Stimulated activated effector memory CD8-positive, alpha-beta T cell treated with anti-CD3 and anti-CD28 coated beads, Interleukin-12 subunit alpha, Interleukin-12 subunit beta, amount 100 ng/mL, for 72 hours (primary cell): ENCODE measurements at regions not wholly inside any gene's neighbourhood (a gene's known extent, or its start where the extent isn't known, plus 50 kb on each side); places are given as distances from the start of the nearest gene placed in this dataset.
"Not testable (repeated sequence)": the region's sequence is repeated elsewhere in the genome, so short reads cannot be mapped to it uniquely, and the experiment has no call there.

ENCODE experiments used
- ATAC-seq: fragments of 150-1000 bp; cut with Tn5 transposase; 2 replicates; pipeline ENCODE4 v1.10.0; 2021
- DNase-seq, 2 donors: peaks; one replicate each; pipeline ENCODE4 v3.0.0; 2021 to 2022; ENCODE audit warnings: low spot score in 2 of 2
- H3K27ac Mint-ChIP-seq: one replicate; pipeline ENCODE4 v1.8.0; 2022; ENCODE audit warnings: mild to moderate bottlenecking, mixed read lengths
- H3K36me3 Mint-ChIP-seq: one replicate; pipeline ENCODE4 v1.8.0; 2022; ENCODE audit warnings: mild to moderate bottlenecking, mixed read lengths
- H3K4me1 Mint-ChIP-seq: one replicate; pipeline ENCODE4 v1.8.0; 2022; ENCODE audit warnings: mixed read lengths
- H3K4me3 Mint-ChIP-seq: one replicate; pipeline ENCODE4 v1.8.0; 2022; ENCODE audit warnings: mild to moderate bottlenecking, mixed read lengths
- H3K9me3 Mint-ChIP-seq: one replicate; pipeline ENCODE4 v1.8.0; 2022; ENCODE audit warnings: mixed read lengths

GRCh38 chr5:63794979-63795378 lies 167.3 kb downstream of the HTR1A start:
- H3K36me3 Mint-ChIP-seq = no peaks in the 10 kb centered on the region
- H3K4me1 Mint-ChIP-seq = no peaks in the 10 kb centered on the region
- ATAC-seq (no peak), DNase-seq (no peak)
- H3K9me3 Mint-ChIP-seq = peaks cover 22% of the 10 kb centered on the region
- no peak overlapping the region for H3K4me3 Mint-ChIP-seq
- no peak overlapping the region for H3K27ac Mint-ChIP-seq

- H3K4me1 Mint-ChIP-seq = no peaks in the 10 kb centered on the region
These were observed 167.9 kb downstream of the HTR1A start for GRCh38 chr5:63794296-63794695.

DNA sequence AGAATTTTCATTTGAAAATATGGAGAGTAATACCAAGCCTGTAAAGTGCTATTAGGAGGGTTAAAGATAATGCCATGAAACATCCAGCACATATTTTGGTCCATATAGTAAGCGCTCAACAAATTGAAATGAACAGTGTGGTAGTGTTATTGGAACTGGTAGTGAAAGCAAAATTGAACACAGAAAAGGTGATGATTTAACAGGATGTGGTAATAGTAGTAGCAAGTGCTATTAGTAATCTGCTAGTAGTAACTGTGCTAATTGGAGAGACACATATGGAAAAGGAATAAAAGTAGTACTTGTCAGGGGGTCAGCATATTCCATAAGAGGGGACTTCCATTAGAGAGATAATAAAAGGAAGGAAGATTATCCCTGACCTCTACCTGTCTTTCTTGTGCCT lies 187.3 kb downstream of the HTR1A start:
- DNase-seq (no peak), ATAC-seq (no peak)
- Mint-ChIP-seq H3K9me3 (peaks cover 10% of the 10 kb centered on the region), H3K27ac (no peak overlapping the region), H3K36me3 (no peaks in the 10 kb centered on the region), H3K4me3 (no peak overlapping the region), H3K4me1 (no peaks in the 10 kb centered on the region)

More at GRCh38 chr5:63794296-63794695, 167.9 kb downstream of the HTR1A start:
- Mint-ChIP-seq H3K27ac (no peak overlapping the region), H3K9me3 (peaks cover 16% of the 10 kb centered on the region), H3K4me3 (no peak overlapping the region), H3K36me3 (no peaks in the 10 kb centered on the region)
- DNase-seq = no peak
- no peak for ATAC-seq

DNA sequence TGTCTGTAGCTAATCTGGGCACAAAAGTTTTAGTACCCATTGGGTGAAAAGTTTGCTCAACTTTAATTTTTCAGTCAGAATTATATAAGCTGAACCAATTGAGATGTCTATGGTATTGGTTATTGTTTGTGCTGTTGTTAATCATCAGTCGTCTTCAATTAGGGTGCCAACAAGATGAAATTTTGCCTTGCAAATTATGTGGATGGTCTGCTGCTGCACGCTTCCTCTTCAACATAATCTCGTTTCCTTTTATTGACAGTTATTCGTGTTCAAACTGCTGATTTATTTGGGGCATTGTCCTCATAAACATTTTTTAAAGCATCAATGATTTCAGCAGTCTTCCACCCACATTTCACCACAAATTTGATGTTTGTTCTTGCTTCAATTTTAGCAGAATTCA lies 194.0 kb downstream of the HTR1A start:
- H3K4me3 Mint-ChIP-seq = no peak overlapping the region
- no peaks in the 10 kb centered on the region for H3K4me1 Mint-ChIP-seq
- no peak for ATAC-seq
- H3K9me3 Mint-ChIP-seq = peaks cover 20% of the 10 kb centered on the region
- H3K36me3 Mint-ChIP-seq = no peaks in the 10 kb centered on the region
- no peak overlapping the region for H3K27ac Mint-ChIP-seq
- DNase-seq = no peak

- Mint-ChIP-seq H3K4me3 (no peak overlapping the region), H3K27ac (no peak overlapping the region), H3K4me1 (no peaks in the 10 kb centered on the region), H3K9me3 (peaks cover 3% of the 10 kb centered on the region), H3K36me3 (no peaks in the 10 kb centered on the region)
- no peak for DNase-seq
- no peak for ATAC-seq
These were observed 201.3 kb downstream of the HTR1A start for GRCh38 chr5:63760965-63761364.

DNA sequence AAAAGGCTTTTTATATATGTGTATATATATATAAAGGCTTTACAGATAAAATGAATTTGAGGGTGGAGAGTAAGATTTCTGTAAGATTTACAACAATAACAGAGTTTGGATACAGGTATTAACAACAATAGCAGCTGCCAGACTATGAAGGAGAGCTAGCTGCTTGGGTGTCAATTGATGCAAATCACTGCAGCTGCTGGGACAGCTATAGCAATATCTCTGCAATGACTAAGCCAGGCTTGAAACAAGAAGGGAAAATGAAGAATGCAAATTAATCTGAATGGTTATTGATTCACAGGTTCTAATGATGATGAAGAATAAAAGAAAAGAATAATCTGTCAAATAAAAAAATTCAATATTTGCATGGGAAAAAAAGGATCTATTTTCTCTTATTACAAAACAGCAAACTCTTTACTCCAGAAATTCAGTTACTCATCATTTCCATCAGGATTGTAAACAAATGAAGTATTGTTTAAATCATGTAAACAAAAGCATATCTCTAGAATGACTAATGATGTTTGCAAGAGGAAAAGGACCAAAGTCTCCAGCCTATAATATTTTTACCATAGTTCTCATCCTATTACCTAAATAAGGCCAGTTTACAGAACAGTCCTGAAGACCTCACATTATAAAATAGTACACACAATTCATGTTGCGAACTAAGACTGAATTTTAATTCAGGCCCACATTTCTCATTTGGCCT lies 219.0 kb downstream of the HTR1A start:
- Mint-ChIP-seq H3K9me3 (peaks cover 14% of the 10 kb centered on the region), H3K36me3 (no peaks in the 10 kb centered on the region), H3K27ac (no peak overlapping the region), H3K4me3 (no peak overlapping the region), H3K4me1 (no peaks in the 10 kb centered on the region)
- DNase-seq = no peak
- ATAC-seq = no peak

GRCh38 chr5:63732880-63733279 lies 229.4 kb downstream of the HTR1A start:
- ATAC-seq, H3K27ac Mint-ChIP-seq, H3K4me3 Mint-ChIP-seq, DNase-seq, H3K36me3 Mint-ChIP-seq, H3K4me1 Mint-ChIP-seq: not testable (repeated sequence)
- peaks cover 15% of the 10 kb centered on the region for H3K9me3 Mint-ChIP-seq

GRCh38 chr5:63727583-63727982 lies 234.7 kb downstream of the HTR1A start:
- DNase-seq = no peak
- Mint-ChIP-seq H3K4me1 (no peaks in the 10 kb centered on the region), H3K9me3 (peaks cover 23% of the 10 kb centered on the region), H3K36me3 (no peaks in the 10 kb centered on the region), H3K27ac (no peak overlapping the region), H3K4me3 (no peak overlapping the region)
- ATAC-seq = no peak

DNA sequence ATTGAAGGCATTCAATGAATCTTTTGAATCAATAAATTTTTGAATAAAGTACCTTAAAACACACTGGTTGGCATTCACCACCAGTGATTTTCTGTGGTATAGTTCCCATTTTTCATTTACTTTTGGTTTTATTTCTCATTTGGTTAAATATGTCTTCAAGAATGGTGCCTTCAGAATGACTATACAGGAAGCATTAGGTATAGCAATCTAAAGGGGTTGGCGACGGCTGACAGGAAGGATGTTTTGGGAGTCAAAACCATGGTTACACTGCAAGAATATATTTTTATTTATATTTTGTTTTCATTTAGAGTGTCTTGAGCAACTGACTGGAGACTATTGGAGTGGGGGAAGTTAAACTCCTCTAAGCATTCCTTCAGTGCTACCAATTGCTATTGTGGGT lies 235.7 kb downstream of the HTR1A start:
- Mint-ChIP-seq H3K4me3 (no peak overlapping the region), H3K9me3 (peaks cover 21% of the 10 kb centered on the region), H3K27ac (no peak overlapping the region), H3K36me3 (no peaks in the 10 kb centered on the region), H3K4me1 (no peaks in the 10 kb centered on the region)
- ATAC-seq (no peak), DNase-seq (no peak)

GRCh38 chr5:63719147-63719546 lies 243.1 kb downstream of the HTR1A start:
- H3K27ac Mint-ChIP-seq = no peak overlapping the region
- H3K9me3 Mint-ChIP-seq = peaks cover 4% of the 10 kb centered on the region
- no peak overlapping the region for H3K4me3 Mint-ChIP-seq
- no peaks in the 10 kb centered on the region for H3K4me1 Mint-ChIP-seq
- H3K36me3 Mint-ChIP-seq = no peaks in the 10 kb centered on the region
- no peak for DNase-seq
- ATAC-seq = no peak

GRCh38 chr5:63700241-63700640 lies 262.0 kb downstream of the HTR1A start:
- H3K36me3 Mint-ChIP-seq = no peaks in the 10 kb centered on the region
- DNase-seq = no peak
- peaks cover 12% of the 10 kb centered on the region for H3K9me3 Mint-ChIP-seq
- H3K4me3 Mint-ChIP-seq = no peak overlapping the region
- no peak overlapping the region for H3K27ac Mint-ChIP-seq
- no peak for ATAC-seq
- H3K4me1 Mint-ChIP-seq = no peaks in the 10 kb centered on the region

DNA sequence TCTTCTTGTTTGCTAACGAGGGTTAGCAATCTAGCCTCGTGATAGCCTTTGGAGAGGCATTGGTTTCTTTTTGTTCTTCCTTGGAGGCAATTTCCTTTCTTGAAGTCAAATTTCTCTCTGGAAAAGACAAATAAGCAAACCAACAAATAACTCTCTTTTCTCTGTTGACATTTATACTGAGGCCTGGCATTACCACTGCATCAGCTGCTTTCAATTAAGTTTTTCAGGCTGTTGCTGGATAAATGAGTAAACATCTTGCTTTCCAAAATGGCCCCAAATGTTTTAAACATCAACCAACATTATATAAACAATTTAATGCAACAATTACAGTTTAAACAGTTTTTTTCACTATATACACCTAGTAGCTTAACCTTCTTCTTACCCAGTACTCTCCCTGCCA lies 264.4 kb downstream of the HTR1A start:
- no peak overlapping the region for H3K4me3 Mint-ChIP-seq
- no peaks in the 10 kb centered on the region for H3K36me3 Mint-ChIP-seq
- H3K27ac Mint-ChIP-seq = no peak overlapping the region
- H3K9me3 Mint-ChIP-seq = peaks cover 13% of the 10 kb centered on the region
- no peak for DNase-seq
- no peak for ATAC-seq
- H3K4me1 Mint-ChIP-seq = no peaks in the 10 kb centered on the region

- H3K4me1 Mint-ChIP-seq = no peaks in the 10 kb centered on the region
- no peak for ATAC-seq
- peaks cover 2% of the 10 kb centered on the region for H3K9me3 Mint-ChIP-seq
These were observed 271.7 kb downstream of the HTR1A start for GRCh38 chr5:63690546-63690945.

GRCh38 chr5:63687854-63688516 lies 274.3 kb downstream of the HTR1A start:
- DNase-seq = no peak
- H3K4me3 Mint-ChIP-seq = no peak overlapping the region
- H3K27ac Mint-ChIP-seq = no peak overlapping the region

More at GRCh38 chr5:63690546-63690945, 271.7 kb downstream of the HTR1A start:
- no peak overlapping the region for H3K4me3 Mint-ChIP-seq
- DNase-seq = no peak
- H3K27ac Mint-ChIP-seq = no peak overlapping the region
- H3K36me3 Mint-ChIP-seq = no peaks in the 10 kb centered on the region

DNA sequence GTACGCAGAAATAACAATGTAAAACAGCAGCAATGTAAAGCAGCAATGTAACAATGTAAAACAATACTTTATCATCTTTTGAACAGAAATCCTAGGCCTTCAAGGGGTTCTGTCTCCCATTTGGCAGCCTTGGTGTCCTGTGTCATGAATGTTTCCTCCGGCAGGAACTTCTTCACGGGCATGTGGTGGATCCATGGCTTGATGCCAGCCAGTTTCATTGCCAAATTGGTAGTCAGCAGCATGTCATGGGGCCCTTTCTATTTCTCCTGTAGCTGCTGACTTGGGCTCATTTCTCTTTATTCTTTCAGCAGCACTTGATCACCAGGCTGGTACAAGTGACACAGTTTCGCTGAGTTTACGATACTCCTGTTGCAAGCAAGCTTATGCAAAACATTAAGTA lies 275.3 kb downstream of the HTR1A start:
- ATAC-seq = no peak
- H3K36me3 Mint-ChIP-seq = no peaks in the 10 kb centered on the region

More at GRCh38 chr5:63687854-63688516, 274.3 kb downstream of the HTR1A start:
- Mint-ChIP-seq H3K4me1 (no peaks in the 10 kb centered on the region), H3K36me3 (no peaks in the 10 kb centered on the region), H3K9me3 (peaks cover 3% of the 10 kb centered on the region)
- ATAC-seq = no peak

GRCh38 chr5:63686181-63686580 lies 276.1 kb downstream of the HTR1A start:
- DNase-seq = no peak
- ATAC-seq = no peak
- Mint-ChIP-seq H3K36me3 (no peaks in the 10 kb centered on the region), H3K4me1 (no peaks in the 10 kb centered on the region), H3K27ac (no peak overlapping the region), H3K9me3 (peaks cover 5% of the 10 kb centered on the region), H3K4me3 (no peak overlapping the region)

More for the DNA sequence above, 275.3 kb downstream of the HTR1A start:
- Mint-ChIP-seq H3K9me3 (peaks cover 3% of the 10 kb centered on the region), H3K27ac (no peak overlapping the region), H3K4me1 (no peaks in the 10 kb centered on the region), H3K4me3 (no peak overlapping the region)
- no peak for DNase-seq
